Thyroid gland (tissue), 4 donors: ENCODE measurements at regions not wholly inside any gene's neighbourhood (a gene's known extent, or its start where the extent isn't known, plus 50 kb on each side); places are given as distances from the start of the nearest gene placed in this dataset.

Experiments used
- DNase-seq, 2 donors: peaks; one replicate each; pipeline ENCODE4 v3.0.0-alpha.2; 2019
- H3K27ac ChIP-seq, 3 donors: fragments of 200-600 bp; sonication (generic); 1 replicate in 2 of 3; 2 replicates in 1 of 3; pipeline ENCODE4 v1.5.1; 2016 to 2019; ENCODE audit warnings: mild to moderate bottlenecking in 1 of 3, moderate library complexity in 1 of 3
- H3K27me3 ChIP-seq: fragments of 200-600 bp; sonication (generic); one replicate; pipeline ENCODE4 v1.5.1; 2019
- H3K36me3 ChIP-seq, 2 donors: fragments of 200-600 bp; sonication (generic); one replicate each; pipeline ENCODE4 v1.5.1; 2016 to 2019
- H3K4me1 ChIP-seq, 2 donors: fragments of 200-600 bp; sonication (generic); one replicate each; pipeline ENCODE4 v1.5.1; 2017 to 2019
- H3K4me3 ChIP-seq, 3 donors: fragments of 200-600 bp; sonication (generic); replicated peaks in 1 of 3; 1 replicate in 2 of 3; 2 replicates in 1 of 3; pipeline ENCODE4 v1.5.1; 2016; ENCODE audit warnings: mild to moderate bottlenecking in 1 of 3
- H3K9me3 ChIP-seq: fragments of 200-600 bp; sonication (generic); one replicate; pipeline ENCODE4 v1.5.1; 2017
- POLR2A ChIP-seq, 2 donors: fragments of 450-650 bp; IDR thresholded peaks; one replicate each; pipeline ENCODE4 v1.6.1; 2017; ENCODE audit warnings: antibody characterized with exemption in 2 of 2, mild to moderate bottlenecking in 2 of 2, moderate library complexity in 1 of 2
- WGBS, 2 donors: methylation state at CpG; one replicate each; pipeline ENCODE4 v1.1.5; 2017; 5-methylcytosine and 5-hydroxymethylcytosine counted together
- intact Hi-C: fragments of 100-400 bp; cut with DNase I; formaldehyde crosslinking; loops from one replicate; pipeline ENCODE4 v1.15.1; 2023
- TF ChIP-seq, protein P1 (sequence below), 6 experiments: fragments of 200-600 bp in 3 of 6; fragments of 450-650 bp in 3 of 6; sonication (generic) in 3 of 6; IDR thresholded peaks; one replicate each; pipeline ENCODE4 v1.5.1; 2016 to 2019; ENCODE audit warnings: antibody characterized with exemption in 6 of 6, mild to moderate bottlenecking in 2 of 6, inconsistent platforms in 1 of 6, moderate library complexity in 1 of 6

DNA sequence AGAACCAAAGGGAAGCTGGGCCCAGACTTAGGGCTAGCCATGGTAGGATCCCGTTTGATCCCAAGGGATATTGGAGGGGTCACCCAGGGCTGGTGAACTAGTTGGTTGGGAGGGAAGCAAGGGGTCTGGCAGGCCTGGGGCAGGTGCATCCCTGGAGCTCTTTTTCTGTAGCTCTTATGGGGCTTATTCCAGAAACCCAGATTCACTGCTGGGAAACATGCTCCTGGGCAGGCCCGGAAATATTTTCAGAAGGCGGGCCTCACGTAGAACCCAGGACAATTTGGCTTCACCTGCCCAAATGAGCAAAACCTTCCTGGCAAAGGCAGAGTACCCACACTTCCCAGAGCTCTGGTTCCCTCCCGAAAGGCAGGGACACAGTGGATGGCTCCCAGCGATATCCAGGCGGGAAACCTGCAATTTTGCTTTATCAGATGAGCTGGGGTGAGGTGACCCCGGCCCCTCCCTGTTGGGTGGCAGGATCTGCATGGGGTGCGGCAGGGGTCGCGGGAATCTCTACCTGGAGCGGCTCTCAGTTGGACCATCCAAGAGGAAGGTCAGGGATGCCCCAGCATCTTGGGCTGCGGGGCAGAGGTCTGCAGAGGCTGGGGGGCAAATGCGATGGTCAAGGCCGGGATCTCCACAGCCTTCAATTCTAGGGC is 533.9 kb downstream of the TCERG1L start:
- no peak overlapping the region for H3K4me3 ChIP-seq
- TF ChIP-seq POLR2A (IDR thresholded peaks at IDR 0.05) = no peak
- TF ChIP-seq, protein P1, sequence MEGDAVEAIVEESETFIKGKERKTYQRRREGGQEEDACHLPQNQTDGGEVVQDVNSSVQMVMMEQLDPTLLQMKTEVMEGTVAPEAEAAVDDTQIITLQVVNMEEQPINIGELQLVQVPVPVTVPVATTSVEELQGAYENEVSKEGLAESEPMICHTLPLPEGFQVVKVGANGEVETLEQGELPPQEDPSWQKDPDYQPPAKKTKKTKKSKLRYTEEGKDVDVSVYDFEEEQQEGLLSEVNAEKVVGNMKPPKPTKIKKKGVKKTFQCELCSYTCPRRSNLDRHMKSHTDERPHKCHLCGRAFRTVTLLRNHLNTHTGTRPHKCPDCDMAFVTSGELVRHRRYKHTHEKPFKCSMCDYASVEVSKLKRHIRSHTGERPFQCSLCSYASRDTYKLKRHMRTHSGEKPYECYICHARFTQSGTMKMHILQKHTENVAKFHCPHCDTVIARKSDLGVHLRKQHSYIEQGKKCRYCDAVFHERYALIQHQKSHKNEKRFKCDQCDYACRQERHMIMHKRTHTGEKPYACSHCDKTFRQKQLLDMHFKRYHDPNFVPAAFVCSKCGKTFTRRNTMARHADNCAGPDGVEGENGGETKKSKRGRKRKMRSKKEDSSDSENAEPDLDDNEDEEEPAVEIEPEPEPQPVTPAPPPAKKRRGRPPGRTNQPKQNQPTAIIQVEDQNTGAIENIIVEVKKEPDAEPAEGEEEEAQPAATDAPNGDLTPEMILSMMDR (IDR thresholded peaks at IDR 0.05) = no peak
- no peaks in the 10 kb centered on the region for H3K36me3 ChIP-seq
- no peaks in the 10 kb centered on the region for H3K9me3 ChIP-seq
- intact Hi-C loops = no loop called here
- H3K4me1 ChIP-seq = no peaks in the 10 kb centered on the region
- no peak overlapping the region for H3K27ac ChIP-seq
- 88 to 90% methylated on average over 14 to 15 of the region's 15 CpGs for WGBS, 2 donors
- H3K27me3 ChIP-seq = no peaks in the 10 kb centered on the region
- DNase-seq = no peak

DNA sequence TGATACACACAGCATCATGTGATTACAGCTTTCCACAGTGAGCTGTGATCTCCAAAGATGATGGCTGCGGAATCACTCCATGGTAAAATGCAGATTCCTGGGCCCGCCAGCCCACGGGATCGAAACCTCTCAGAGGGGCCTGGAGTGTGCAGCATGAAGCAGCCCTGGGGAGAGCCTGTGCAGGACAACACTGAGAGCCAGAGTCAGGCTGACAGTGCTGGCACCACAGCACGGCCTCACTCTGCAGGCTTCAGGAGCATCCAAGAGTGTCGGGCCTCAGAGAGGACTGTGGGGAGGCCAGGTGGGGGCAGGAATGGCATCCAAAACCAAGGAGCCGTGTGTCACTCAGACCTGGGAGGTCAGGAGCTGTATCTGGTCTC is 533.4 kb downstream of the TCERG1L start:
- intact Hi-C loops = no loop called here
- H3K4me1 ChIP-seq = no peaks in the 10 kb centered on the region
- H3K27ac ChIP-seq = no peak overlapping the region
- DNase-seq = no peak
- H3K4me3 ChIP-seq = no peak overlapping the region
- no peaks in the 10 kb centered on the region for H3K27me3 ChIP-seq
- H3K36me3 ChIP-seq = no peaks in the 10 kb centered on the region
- WGBS, 2 donors = 70 to 88% methylated on average over 2 to 3 of the region's 7 CpGs
- no peaks in the 10 kb centered on the region for H3K9me3 ChIP-seq
- TF ChIP-seq POLR2A (IDR thresholded peaks at IDR 0.05) = no peak
- TF ChIP-seq, protein P1 (IDR thresholded peaks at IDR 0.05) = no peak

DNA sequence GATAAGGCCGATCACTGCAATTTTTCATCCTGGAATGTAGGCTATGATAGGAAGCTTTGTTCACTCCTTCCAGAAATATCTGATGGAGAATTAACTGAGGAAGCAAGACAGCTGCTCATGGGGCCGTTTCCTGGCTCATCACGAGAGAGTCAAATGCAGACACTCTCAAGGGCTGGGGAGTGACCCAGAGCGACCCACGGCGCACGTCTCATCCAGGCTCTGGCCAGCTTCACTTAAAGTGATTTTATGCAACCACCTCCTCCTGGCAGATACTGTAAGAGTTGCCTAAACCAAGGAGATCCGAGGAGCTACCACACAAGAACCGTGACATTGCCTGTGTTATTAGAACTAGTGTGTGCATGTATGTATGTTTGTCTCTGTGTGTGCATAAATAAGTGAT is 530.8 kb downstream of the TCERG1L start:
- no peak overlapping the region for H3K4me3 ChIP-seq
- H3K4me1 ChIP-seq = no peaks in the 10 kb centered on the region
- TF ChIP-seq POLR2A (IDR thresholded peaks at IDR 0.05) = no peak
- TF ChIP-seq, protein P1 (IDR thresholded peaks at IDR 0.05) = no peak
- H3K27me3 ChIP-seq = no peaks in the 10 kb centered on the region
- H3K27ac ChIP-seq = no peak overlapping the region
- intact Hi-C loops = no loop called here
- WGBS, 2 donors = 45 to 50% methylated on average over 9 of the region's 9 CpGs
- DNase-seq = no peak
- H3K36me3 ChIP-seq = no peaks in the 10 kb centered on the region
- H3K9me3 ChIP-seq = no peaks in the 10 kb centered on the region

DNA sequence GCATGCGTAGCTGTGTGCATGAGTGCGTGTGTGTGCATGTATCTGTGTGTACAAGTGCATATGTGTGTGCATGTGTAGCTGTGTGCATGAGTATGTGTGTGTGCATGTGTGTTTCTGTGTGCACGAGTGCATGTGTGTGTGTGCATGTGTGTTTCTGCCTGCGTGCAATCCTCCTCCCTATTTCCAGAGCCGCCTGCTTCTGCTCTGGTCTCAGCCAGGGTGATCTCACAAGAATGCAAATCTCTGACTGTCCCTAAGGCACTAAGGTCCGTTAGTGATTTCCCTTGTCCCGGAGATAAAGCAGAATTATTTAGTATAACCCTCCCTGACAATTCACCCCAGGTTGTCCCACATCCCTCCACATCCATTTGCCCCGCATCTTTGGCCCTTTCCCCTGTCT is 530.3 kb downstream of the TCERG1L start:
- Histone ChIP-seq H3K36me3 (no peaks in the 10 kb centered on the region), H3K4me1 (no peaks in the 10 kb centered on the region), H3K4me3 (no peak overlapping the region), H3K9me3 (no peaks in the 10 kb centered on the region), H3K27ac (no peak overlapping the region), H3K27me3 (no peaks in the 10 kb centered on the region)
- WGBS, 2 donors = 69 to 80% methylated on average over 8 of the region's 8 CpGs
- intact Hi-C loops = no loop called here
- no peak for DNase-seq
- TF ChIP-seq POLR2A (IDR thresholded peaks at IDR 0.05) = no peak
- TF ChIP-seq, protein P1 (IDR thresholded peaks at IDR 0.05) = no peak

DNA sequence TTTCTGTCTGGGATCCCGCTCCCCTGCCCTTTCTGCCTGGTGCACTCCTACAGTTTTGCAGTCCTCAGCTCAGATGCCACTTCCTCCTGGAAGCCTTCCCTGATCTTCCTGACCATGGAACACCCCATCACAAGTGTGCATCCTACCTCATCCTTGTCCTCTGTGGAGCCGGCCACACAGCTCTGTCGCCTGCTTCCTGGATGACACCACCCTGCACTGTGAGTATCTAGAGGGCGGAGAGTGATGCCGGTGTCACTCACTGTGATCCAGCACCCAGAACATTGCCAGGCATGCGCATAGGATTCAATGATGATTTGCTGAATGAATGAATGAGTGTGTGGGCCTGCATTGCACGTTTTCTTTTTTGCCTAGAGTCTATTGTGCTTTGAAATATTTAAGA is 529.9 kb downstream of the TCERG1L start:
- Histone ChIP-seq H3K4me3 (no peak overlapping the region), H3K27me3 (no peaks in the 10 kb centered on the region), H3K27ac (no peak overlapping the region), H3K4me1 (no peaks in the 10 kb centered on the region), H3K9me3 (no peaks in the 10 kb centered on the region), H3K36me3 (no peaks in the 10 kb centered on the region)
- 76 to 87% methylated on average over 7 of the region's 7 CpGs for WGBS, 2 donors
- no peak for DNase-seq
- TF ChIP-seq, protein P1 (IDR thresholded peaks at IDR 0.05) = no peak
- TF ChIP-seq POLR2A (IDR thresholded peaks at IDR 0.05) = no peak
- intact Hi-C loops = no loop called here
